ENCODE measurements at regions not wholly inside any gene's neighbourhood (a gene's known extent, or its start where the extent isn't known, plus 50 kb on each side); places are given as distances from the start of the nearest gene placed in this dataset.

- Mint-ChIP-seq H3K36me3 (ENCODE audit: low read depth, unreplicated experiment) (no peaks in the 10 kb centered on the region), H3K27me3 (ENCODE audit: unreplicated experiment) (no peaks in the 10 kb centered on the region), H3K9me3 (ENCODE audit: unreplicated experiment) (no peaks in the 10 kb centered on the region), H3K27ac (ENCODE audit: unreplicated experiment) (no peak overlapping the region), H3K4me3 (ENCODE audit: unreplicated experiment) (no peak overlapping the region), H3K4me1 (ENCODE audit: unreplicated experiment) (no peaks in the 10 kb centered on the region)
- no peak for DNase-seq (ENCODE audit: low spot score)
- no peak for TF ChIP-seq CTCF (IDR thresholded peaks at IDR 0.05; ENCODE audit: unreplicated experiment)
Observed at GRCh38 chrX:143094417-143095023, 68.8 kb downstream of the SPANXN4 start.

Data from endothelial cell (in vitro differentiated cells).